GM21526 (cell line): ENCODE measurements at regions not wholly inside any gene's neighbourhood (a gene's known extent, or its start where the extent isn't known, plus 50 kb on each side); places are given as distances from the start of the nearest gene placed in this dataset.

Experiments
- ATAC-seq: cut with Tn5 transposase; IDR thresholded peaks from one replicate; pipeline ENCODE4 v1.9.1; 2021; ENCODE audit warnings: moderate library complexity; ENCODE audit not compliant: unreplicated experiment, low FRiP score

GRCh38 chr4:146029939-146030710 lies 91.5 kb upstream of the ZNF827 start:
- peak; percentile 83 for ATAC-seq

- ATAC-seq: peak; percentile 32
These were observed 90.5 kb upstream of the ZNF827 start for GRCh38 chr4:146029147-146029546.

GRCh38 chr4:146027761-146028160 lies 89.1 kb upstream of the ZNF827 start:
- no peak for ATAC-seq

GRCh38 chr4:146023334-146023967 lies 84.8 kb upstream of the ZNF827 start:
- peak; percentile 98 for ATAC-seq

GRCh38 chr4:146022541-146022940 lies 83.9 kb upstream of the ZNF827 start:
- no peak for ATAC-seq

GRCh38 chr4:146018247-146018646 lies 79.6 kb upstream of the ZNF827 start:
- ATAC-seq: no peak

GRCh38 chr4:146004730-146005129 lies 66.1 kb upstream of the ZNF827 start:
- ATAC-seq: no peak

GRCh38 chr4:145988628-145989027 lies 50.0 kb upstream of the ZNF827 start:
- no peak for ATAC-seq
